G401 (cell line): ENCODE measurements at regions not wholly inside any gene's neighbourhood (a gene's known extent, or its start where the extent isn't known, plus 50 kb on each side); places are given as distances from the start of the nearest gene placed in this dataset.
"Not testable (repeated sequence)": the region's sequence is repeated elsewhere in the genome, so short reads cannot be mapped to it uniquely, and the experiment has no call there.

ENCODE experiments used
- DNase-seq: peaks from one replicate; pipeline ENCODE4 v3.0.0-alpha.2; 2015; ENCODE audit warnings: low spot score
- in situ Hi-C: cut with HindIII; loops from 2 replicates; pipeline ENCODE4 v1.10.0; 2016; ENCODE audit warnings: low sequenced_read_pairs, mixed read lengths

DNA sequence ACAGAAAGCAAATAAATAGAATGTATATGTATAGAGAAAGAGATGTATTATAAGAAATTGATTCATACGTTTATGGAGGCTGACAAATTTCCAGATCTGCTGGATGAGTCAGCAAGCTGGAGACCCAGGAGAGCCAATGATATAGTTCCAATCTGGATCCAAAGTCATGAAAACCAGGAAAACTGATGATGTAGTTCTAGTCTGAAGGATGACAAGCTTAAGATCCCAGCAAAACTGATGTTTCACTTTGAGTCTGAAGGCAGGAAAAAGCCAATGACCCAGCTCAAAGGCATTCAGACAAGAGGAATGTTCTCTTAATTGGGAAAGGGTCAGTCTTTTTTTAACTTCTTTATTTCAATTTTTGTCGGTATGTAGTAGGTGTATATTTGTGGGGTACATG is 102.6 kb downstream of the LHFPL1 start:
- in situ Hi-C loops: no loop called here
- no peak for DNase-seq

DNA sequence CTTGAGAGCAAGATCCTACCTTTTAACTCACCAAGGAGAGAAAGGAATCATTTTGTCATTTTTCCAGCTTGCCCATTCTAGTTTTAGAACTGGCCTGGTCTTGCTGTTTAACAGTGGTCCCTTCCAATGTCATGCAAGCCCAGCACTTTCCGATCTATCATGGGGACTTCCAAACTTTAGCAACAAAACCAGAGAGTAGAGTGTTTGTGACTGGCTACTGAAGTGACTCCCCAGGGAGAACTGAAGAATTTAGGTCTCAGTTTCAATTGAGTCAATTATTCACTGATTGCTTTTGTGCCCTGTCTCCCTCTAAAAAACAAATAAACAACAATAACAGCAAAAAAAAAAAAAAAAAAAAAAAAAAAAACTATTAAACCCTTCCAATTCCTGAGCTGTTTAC is 108.3 kb downstream of the LHFPL1 start:
- in situ Hi-C loops: no loop called here
- no peak for DNase-seq

DNA sequence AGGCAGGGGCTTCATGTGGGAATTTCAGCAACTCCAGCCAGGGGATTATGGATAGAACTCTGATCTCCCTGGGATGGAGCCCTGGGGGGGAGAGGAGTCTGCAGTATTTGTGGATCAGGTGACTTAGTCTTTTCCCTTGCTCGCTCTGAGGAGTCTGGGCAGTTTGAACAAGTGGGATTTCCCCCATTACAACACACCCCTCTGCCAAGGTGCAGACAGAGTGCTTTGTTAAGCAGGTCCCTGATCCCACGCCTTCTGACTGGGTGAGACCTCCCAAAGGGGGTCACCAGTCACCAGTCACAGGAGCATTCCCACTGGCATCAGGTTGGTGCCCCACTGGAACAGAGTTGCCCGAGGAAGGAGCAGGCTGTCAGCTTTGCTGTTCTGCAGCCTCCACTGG is 123.9 kb downstream of the LHFPL1 start:
- in situ Hi-C loops: no loop called here
- DNase-seq: no peak

DNA sequence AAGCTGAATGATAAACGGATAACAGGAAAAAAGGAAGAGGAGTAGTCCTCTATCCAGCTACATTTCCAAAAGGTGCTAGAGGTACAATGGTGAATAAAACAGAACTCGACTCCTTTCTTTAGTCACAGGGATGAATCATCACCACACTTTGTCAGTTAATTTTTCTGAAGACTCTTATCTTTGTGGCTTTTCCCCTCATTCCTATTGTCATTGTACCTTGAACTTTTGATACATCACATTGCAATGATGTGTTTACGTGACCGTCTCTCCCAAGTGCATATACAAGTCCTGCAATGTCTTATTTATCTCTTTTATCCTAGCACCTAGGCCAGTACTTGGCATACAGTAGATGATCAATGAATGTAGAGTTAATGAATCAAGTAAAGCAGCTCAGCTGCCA is 134.7 kb downstream of the LHFPL1 start:
- in situ Hi-C loops: no loop called here

DNA sequence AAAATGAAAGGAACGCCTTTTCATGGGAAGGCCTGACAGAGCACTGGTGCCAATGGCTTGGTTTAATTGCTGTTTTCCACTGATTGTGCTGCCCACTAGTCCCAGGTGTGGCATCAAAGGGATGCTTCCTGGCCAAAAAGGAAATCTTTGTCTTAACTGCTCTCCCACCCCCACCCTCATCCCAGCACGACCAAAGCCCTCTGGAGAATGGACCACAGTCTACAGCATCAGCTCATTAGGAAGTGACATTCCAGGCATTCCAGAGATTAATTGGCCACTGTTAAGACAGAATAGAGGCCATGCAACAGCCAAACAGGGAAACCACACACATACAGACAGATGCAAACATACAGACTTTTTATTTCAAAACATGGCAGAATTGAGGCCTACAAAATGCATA is 143.2 kb downstream of the LHFPL1 start:
- in situ Hi-C loops: no loop called here

More for the DNA sequence above, 134.7 kb downstream of the LHFPL1 start:
- no peak for DNase-seq

DNA sequence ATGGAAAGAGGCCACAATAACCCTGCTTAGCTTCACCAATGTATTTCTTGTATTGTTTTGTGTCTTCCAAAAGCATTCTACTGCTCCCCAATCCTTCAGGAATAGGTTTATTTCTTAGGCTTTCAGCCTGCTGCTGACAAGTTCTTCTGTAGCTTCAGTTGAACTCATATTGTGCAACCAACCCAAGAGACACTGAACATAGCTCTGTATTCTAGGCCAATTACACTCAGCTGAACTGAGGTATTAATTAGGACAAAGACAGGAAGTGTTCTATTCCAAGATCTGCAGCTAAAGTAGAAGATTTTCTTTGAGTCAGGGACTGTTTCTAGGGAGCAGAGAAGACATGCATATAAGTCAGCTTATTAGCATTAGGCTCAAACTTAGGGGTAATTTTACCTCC is 151.8 kb downstream of the LHFPL1 start:
- DNase-seq: no peak
- in situ Hi-C loops: no loop called here

More for the DNA sequence above, 143.2 kb downstream of the LHFPL1 start:
- DNase-seq: no peak

DNA sequence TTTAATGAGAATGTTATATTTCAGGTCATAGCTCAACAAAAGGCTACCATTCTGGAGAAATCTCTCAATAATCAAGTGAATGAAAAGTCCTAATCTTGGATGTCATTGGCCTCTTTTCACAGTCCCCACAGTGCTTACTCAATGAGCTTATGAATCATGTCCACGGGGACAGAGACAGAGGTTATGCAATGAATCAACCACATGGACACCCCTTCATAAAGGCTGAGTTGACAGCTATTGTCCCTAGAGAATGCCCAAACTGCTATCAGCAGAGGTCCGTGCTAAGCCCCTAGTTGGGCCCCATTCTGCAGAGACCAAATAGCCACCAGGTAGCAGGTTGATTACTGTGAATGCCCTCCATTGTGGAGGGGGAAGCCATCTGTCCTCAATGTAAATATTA is 158.1 kb downstream of the LHFPL1 start:
- in situ Hi-C loops: no loop called here
- no peak for DNase-seq

DNA sequence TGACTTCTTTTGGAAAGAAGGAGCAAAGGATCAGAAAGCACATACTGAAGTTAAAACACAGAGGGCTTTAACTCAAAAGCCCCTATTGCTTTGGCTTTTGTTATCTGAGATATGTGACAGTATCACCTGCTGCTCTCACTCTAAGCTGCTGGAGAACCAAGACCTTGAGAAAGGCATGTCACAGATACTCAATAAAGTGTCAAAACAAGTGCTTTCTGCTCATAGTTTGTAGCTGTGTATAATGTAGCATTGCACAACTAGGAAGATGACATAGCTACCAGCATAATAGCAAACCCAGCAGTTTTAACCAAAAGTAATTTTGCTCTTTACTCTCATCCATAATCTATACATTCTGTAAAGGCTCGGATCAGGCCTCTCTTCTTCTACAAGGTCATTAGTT is 159.6 kb downstream of the LHFPL1 start:
- no peak for DNase-seq
- in situ Hi-C loops: no loop called here

DNA sequence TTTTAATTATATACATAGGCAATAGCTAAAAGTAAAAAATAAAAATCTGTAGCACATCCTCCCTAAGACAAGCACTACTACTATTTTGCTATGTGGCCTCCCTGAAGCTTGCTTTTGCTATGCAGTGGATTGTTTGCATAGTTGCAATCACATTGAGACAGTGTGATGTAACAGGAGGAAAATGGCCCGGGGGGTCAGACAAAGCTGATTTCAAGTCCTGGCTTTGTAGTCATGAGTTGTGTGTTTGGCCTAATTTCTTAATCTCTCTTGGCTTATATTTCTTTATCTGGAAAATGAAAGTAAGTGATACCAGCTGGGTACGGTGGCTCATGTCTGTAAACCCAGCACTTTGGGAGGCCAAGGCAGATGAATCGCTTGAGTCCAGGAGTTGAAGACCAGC is 166.6 kb downstream of the LHFPL1 start:
- in situ Hi-C loops: no loop called here
- no peak for DNase-seq

DNA sequence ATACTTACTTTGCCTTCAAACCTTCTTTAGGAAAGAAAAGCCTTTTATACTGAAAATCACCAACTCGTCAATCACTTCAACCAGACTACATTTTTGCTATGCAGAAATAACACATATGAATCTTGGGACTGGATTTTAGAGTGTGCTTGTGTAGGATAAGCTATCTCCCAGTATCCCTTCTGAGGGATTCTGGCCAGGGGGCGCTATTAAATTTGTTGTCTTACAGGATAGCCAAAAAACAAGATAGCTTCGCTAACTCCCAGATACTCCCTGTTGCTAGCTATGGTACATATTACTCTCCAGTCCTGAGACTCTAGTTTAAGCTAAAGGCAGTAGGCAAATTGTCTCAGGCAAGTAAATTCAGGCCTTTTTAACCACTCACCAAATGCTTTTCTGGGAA is 167.2 kb downstream of the LHFPL1 start:
- in situ Hi-C loops: no loop called here
- DNase-seq: no peak

DNA sequence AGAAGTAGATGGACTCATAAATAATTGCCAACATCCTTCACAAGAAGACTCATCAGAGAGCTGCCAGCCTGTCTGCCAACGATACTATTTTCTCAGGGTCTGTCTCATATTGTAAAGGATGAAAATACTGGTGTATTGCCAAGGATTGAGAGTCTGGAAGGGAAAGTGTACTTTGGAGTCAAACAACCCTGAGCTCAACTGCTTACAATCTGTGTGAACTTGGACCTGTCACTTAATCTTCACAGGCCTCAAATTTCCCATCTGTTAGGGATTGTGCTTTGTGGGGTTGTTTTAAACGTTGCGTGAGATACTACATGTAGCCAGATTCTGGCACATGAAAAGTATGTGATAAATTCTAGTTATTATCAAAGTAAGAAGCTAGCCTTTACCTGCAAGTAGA is 169.1 kb downstream of the LHFPL1 start:
- in situ Hi-C loops: no loop called here

DNA sequence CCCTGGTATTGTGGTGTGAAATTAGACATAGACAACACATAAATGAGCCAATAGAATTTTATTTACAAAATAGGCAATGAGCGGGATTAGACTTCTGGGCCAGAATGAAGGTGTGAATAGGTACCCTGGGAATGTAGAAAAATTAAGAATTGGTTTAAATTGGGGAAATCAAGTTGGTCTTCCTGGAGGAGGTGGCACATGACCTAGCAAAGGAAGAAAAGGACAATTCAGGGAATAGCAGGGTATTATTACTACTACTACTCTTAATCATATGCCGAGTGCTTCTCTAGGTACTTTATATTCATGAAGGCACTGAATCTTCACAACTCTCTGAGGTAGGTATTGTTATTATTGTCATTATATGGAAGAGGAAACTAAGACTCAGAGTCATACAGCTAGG is 202.1 kb downstream of the LHFPL1 start:
- in situ Hi-C loops: no loop called here
- no peak for DNase-seq

More for the DNA sequence above, 169.1 kb downstream of the LHFPL1 start:
- no peak for DNase-seq

DNA sequence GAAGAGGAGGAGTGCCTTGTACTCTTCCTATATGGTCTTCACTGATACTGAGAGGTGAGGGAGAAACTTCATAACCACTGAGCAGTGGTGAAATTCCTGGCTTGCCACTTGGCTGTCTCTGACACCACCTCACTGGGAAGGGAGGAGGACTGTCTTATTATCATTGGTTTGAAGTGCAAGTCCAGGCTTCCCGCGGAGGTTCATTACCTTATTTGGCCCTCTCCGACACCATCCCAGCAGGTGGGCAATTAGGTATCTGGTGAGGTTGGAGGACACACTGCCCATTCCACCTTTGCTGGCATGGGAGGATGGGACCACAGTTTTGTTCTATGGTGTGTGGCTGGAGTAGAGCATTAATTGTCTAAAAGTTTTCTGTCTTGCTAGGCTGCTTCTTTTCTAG is 206.1 kb downstream of the LHFPL1 start:
- in situ Hi-C loops: no loop called here
- no peak for DNase-seq

DNA sequence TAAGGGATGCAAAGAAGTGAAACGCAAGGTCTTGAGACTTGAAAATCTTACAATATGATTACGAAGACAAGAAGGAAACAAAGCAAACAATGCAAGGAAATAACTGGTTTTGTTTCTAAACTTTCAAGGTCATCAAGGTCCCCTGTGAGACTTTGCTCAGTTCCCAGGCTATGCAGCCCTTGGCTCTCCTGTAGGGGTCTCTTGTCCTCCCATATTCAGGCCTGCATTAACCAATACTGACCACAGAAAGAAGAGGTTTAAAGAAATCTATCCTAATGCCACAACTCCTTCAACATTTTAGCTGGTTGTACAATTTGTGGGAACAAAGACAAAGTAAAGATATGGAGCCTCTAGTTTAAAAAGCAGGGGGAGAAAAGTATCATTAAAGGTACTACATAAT is 209.2 kb downstream of the LHFPL1 start:
- no peak for DNase-seq
- in situ Hi-C loops: no loop called here

DNA sequence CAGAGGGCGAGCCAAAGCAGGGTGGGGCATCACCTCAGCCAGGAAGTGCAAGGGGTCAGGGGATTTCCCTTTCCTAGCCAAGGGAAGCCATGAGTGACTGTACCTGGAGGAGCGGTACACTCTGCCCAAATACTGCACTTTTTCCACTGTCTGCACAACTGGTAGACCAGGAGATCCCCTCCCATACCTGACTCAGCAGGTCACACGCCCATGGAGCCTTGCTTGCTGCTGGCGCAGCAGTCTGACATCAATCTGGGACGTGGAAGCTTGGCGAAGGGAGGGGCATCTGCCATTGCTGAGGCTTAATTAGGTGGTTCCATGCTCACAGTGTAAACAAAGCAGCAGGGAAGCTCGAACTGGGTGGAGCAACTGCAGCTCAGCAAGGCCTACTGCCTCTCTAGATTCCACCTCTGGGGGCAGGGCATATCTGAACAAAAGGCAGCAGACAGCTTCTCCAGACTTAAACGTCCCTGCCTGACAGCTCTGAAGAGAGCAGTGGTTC is 217.7 kb downstream of the LHFPL1 start:
- in situ Hi-C loops, DNase-seq: not testable (repeated sequence)

DNA sequence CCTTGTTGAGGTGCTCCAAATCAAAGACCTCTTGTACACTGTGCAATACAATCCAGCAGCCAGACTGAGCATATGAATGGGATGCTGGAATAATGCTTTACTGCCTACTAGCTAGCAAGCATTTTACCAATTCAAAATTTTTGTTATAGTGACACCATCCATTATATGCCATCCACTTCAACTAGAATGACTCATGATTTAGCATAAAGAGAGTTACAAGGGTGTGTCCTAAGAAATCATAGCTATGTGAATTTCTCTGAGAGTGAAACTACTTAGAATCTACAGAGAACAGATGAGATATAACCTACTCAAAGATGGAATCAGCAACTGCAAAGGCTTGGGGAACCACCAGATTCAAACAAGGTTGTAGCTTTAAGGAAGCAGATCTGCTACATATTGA is 221.9 kb downstream of the LHFPL1 start:
- no peak for DNase-seq
- in situ Hi-C loops: no loop called here

DNA sequence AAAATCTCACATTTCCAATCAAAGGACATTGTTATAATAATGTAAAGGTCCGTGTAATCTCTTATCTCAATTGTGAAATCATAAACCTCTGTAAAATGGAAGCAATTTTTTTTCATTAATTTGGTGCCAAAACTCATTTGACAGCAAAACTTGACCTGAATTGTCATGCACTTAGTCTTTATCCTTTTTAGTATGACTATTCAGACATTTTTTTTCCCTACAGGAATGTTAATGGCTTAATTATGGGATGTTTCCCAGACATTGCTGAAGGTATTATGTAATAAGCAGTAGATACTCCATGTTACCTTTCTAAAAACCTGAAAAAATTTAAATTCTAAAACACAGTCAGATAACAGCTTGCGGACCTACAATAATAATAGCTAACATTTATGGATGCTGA is 228.9 kb downstream of the LHFPL1 start:
- DNase-seq: no peak
- in situ Hi-C loops: no loop called here

DNA sequence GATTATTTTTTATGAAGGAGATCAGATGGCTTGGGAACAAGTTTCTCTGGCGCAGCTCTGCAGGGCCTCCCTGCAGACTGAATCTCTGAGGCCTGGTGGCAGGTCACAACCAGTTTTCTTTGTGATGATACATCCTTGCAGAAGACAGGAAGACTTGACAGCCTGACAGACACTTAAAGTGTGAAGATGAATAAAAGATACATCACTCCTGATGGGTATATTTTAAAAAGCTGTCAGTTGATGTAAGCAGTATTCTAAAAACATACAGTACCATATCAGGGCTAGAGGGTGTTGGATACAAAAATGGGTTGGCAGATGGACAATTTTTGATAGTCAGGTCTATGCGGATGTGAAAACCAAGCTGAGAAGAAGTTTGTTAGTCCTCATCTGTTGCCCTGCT is 239.5 kb downstream of the LHFPL1 start:
- in situ Hi-C loops: no loop called here
- DNase-seq: no peak

DNA sequence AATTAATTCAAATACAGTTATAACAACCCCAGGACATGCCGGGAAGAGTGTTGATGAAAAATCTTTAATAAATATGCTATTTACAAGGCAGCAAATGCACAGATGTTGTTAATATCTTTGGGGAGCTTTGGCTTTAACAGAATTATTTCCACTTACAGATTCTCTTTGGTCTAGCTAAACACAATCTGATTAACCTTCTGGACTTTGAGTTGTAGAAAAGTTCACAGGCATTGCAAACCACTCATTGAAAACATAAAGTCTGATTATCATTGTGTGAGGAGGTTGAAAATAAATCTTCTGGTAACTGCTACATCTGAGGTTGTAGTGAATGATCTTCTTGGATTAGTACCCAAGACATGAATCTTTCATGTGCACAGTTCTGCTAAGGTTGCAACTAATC is 255.6 kb downstream of the LHFPL1 start:
- no peak for DNase-seq
- in situ Hi-C loops: no loop called here

DNA sequence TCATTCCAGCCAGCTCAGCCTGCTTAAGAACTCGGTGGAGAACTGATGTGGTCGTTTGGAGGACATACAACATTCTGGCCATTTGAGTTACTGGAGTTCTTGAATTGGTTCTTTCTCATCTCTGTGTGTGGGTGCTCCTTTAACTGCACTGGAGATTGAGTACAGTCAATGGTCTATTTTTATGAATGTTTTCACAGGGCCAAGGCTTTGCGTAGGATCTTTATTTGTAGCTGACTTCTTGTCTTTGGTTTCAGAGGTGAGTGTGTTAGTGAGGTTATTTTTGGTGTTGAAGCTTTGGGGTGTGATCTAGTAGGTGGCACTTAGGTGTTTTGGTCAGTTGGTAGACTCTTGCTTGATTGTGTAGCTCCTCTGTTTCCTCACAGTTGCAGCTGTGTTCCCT is 288.4 kb downstream of the LHFPL1 start:
- in situ Hi-C loops: no loop called here
- DNase-seq: no peak

DNA sequence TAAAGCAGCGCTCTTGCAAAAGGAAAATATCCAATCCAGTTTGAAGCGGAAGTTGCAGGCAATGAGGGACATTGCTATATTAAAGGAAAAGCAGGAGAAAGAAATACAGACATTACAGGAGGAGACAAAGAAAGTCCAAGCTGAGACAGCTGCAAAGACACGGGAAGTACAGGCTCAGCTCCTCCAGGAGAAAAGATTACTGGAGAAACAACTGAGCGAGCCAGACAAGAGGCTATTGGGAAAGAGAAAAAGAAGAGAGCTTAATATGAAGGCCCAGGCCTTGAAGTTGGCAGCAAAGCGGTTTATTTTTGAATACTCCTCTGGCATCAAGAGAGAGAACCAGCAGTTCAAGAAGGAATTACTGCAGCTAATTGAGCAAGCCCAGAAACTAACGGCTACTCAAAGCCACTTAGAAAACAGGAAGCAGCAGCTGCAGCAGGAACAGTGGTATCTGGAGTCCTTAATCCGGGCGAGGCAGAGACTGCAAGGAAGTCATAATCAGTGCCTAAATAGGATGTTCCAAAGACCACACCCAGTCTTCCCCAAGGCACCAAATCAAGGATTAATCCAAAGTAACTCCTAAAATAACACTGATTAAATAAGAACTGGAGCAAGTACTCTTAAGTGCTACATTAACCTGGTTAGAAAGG is 298.0 kb downstream of the LHFPL1 start:
- in situ Hi-C loops, DNase-seq: not testable (repeated sequence)
